Activated naive CD4-positive, alpha-beta T cell treated with anti-CD3 and anti-CD28 coated beads, Interleukin-2, amount 10 ng/mL, durations not matched to agents 7 days and 5 days (primary cell): ENCODE measurements at regions not wholly inside any gene's neighbourhood (a gene's known extent, or its start where the extent isn't known, plus 50 kb on each side); places are given as distances from the start of the nearest gene placed in this dataset.
"Not testable (repeated sequence)": the region's sequence is repeated elsewhere in the genome, so short reads cannot be mapped to it uniquely, and the experiment has no call there.

ENCODE experiments used
- CTCF ChIA-PET: fragments of 350-600 bp; sonication (Branson Sonifier 250); formaldehyde crosslinking; loops from one replicate; lab custom pipeline; 2021; ENCODE audit warnings: antibody characterized with exemption; lab: Charles Lee
- DNase-seq: peaks from one replicate; pipeline ENCODE4 v3.0.0-alpha.2; 2020
- H3K27ac Mint-ChIP-seq: one replicate; pipeline ENCODE4 v1.8.0; 2021; ENCODE audit warnings: mild to moderate bottlenecking, moderate library complexity, mixed read lengths
- H3K27me3 Mint-ChIP-seq: one replicate; pipeline ENCODE4 v1.8.0; 2021; ENCODE audit warnings: mild to moderate bottlenecking, mixed read lengths
- H3K36me3 Mint-ChIP-seq: one replicate; pipeline ENCODE4 v1.8.0; 2021; ENCODE audit warnings: mixed read lengths
- H3K4me1 Mint-ChIP-seq: one replicate; pipeline ENCODE4 v1.8.0; 2021; ENCODE audit warnings: mixed read lengths
- H3K4me3 Mint-ChIP-seq: one replicate; pipeline ENCODE4 v1.8.0; 2021; ENCODE audit warnings: mild to moderate bottlenecking, moderate library complexity, mixed read lengths
- H3K9me3 Mint-ChIP-seq: one replicate; pipeline ENCODE4 v1.8.0; 2021; ENCODE audit warnings: mixed read lengths

DNA sequence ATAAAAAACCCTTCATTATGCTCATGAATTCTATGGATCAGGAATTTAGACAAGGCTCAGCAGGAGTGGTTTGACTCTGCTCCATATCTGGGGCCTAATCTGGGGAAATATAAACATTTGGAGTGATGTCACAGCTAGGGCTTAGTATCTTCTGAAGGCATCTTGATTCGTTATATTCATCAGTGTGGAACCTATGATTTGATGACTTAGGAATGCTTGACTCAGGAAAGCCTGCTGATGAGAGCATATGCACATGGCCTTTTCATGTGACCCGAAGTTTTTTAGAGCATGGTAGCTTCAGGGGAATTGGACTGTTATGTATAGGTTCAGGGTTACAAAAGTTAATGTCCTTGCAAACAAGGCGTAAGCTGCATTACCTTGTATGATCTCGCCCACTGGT lies 184.9 kb upstream of the LRRC3B start:
- Mint-ChIP-seq H3K36me3 (no peaks in the 10 kb centered on the region), H3K4me1 (no peaks in the 10 kb centered on the region), H3K27me3 (no peaks in the 10 kb centered on the region), H3K9me3 (peaks cover 3% of the 10 kb centered on the region), H3K4me3 (no peak overlapping the region), H3K27ac (no peak overlapping the region)
- no peak for DNase-seq
- CTCF ChIA-PET = no interaction called here

DNA sequence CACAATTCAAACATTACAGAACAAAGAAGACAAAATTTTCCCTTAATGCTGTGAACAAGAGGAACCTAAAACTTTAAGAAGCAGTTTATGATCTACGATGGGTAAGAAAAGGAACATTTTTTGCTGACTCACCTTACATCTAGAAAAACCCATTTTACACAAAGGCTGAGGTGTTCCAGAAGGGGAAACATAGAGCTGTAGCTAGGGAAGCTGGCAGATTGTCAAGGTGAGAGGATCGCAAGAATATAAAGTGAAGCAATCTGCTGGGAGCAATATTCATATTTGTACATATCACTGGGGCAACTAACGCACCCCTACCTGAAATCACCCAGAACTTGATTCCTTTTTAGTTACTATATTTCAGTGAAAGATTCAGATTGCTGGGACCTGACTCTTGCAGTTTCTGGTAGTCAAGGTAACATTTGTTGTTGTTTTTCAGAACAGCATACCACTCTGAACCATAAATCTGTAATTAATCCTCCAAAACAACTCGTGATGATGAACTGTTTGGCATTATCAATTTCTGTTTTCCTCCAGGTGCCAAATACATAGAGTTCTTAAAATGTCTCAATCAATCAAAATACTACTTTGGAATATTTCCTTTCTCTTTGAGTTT lies 184.1 kb upstream of the LRRC3B start:
- CTCF ChIA-PET = no interaction called here
- H3K4me3 Mint-ChIP-seq = no peak overlapping the region
- no peak overlapping the region for H3K27ac Mint-ChIP-seq
- no peak for DNase-seq
- H3K9me3 Mint-ChIP-seq = peaks cover 3% of the 10 kb centered on the region
- H3K4me1 Mint-ChIP-seq = no peaks in the 10 kb centered on the region
- no peaks in the 10 kb centered on the region for H3K36me3 Mint-ChIP-seq
- no peaks in the 10 kb centered on the region for H3K27me3 Mint-ChIP-seq

DNA sequence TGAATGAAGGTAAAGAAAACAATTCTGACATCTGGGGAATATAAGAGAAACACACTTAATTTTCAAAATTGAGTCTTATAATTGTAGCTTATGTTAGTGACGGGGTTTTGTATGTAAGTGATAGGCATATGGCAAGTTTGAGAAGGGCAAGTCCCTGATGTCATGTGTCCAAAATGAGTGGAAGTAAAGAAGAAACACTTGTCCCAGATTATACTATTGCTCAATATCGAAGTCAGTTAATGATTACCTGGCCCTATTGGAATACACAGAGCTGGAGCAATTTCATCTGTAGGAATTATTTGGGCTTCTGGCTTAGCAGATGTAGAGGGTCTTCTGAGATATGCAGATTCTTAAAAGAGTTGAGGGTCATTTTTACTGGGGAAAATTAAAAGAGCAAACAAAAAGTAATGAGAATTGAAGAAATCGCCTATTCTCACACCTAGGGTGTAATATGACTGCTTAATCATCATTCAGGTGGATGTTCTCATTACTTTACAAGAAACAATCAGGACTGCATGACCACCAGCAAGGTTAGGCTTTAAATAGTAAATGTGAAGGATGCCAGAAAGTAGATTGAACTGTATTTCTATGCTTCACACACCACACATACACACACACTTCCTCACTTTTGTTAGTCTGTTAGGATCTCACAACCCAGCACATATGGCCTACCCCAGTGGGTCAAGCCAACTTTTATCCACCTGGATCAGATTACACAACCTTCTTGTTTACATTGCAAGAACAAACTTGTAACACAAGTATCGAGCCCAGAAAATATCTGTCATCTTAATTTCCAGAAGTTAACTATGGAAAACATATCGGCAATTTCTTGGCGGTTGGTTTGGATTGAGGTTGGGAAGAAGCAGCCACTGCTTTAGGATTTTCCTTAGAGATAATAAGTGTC lies 183.3 kb upstream of the LRRC3B start:
- peaks cover 3% of the 10 kb centered on the region for H3K9me3 Mint-ChIP-seq
- no peak for DNase-seq
- CTCF ChIA-PET = no interaction called here
- H3K36me3 Mint-ChIP-seq = no peaks in the 10 kb centered on the region
- no peaks in the 10 kb centered on the region for H3K4me1 Mint-ChIP-seq
- no peaks in the 10 kb centered on the region for H3K27me3 Mint-ChIP-seq
- H3K4me3 Mint-ChIP-seq = no peak overlapping the region
- H3K27ac Mint-ChIP-seq = no peak overlapping the region

DNA sequence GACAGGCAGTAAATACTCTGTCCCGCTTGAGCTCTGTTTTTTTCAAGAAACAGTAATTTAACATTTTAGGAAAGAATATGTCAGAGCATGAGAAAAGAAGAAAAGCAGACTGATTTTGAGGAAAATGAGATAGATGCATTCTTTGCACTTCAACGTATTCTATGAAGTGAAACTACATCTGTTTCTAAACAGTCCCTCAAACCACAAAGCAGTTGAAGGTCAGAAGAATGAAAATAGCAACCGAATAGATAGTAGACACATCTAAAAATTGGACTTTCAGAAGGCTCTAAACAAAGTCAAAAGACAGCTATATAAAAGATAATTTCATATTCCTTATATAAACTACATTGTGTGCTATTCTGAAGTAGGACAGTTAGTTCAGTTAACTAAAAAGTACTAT lies 172.6 kb upstream of the LRRC3B start:
- H3K4me1 Mint-ChIP-seq = no peaks in the 10 kb centered on the region
- H3K4me3 Mint-ChIP-seq = no peak overlapping the region
- CTCF ChIA-PET = no interaction called here
- H3K27ac Mint-ChIP-seq = no peak overlapping the region
- no peaks in the 10 kb centered on the region for H3K27me3 Mint-ChIP-seq
- no peaks in the 10 kb centered on the region for H3K36me3 Mint-ChIP-seq
- peaks cover 1% of the 10 kb centered on the region for H3K9me3 Mint-ChIP-seq
- DNase-seq = no peak

DNA sequence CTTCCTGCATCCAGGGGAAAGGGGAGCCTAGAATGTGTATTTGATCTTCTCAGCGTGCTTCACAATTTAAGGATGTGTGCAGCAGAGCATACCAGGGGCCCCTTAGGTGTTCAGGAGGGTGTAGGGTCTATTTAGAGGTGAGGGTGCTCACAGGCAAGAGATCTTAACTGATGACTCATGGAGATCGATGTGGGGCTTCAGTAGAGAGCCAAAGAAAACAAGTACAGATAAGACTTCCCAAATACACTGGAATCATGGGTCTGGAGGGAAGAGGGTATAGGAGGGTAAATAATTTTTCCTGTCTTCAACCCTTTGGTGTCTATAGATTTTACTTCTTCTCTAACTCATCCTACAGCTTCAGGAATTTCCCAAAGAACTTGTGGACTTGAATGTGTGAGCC lies 170.2 kb upstream of the LRRC3B start:
- H3K36me3 Mint-ChIP-seq = no peaks in the 10 kb centered on the region
- CTCF ChIA-PET = no interaction called here
- no peaks in the 10 kb centered on the region for H3K4me1 Mint-ChIP-seq
- no peak overlapping the region for H3K27ac Mint-ChIP-seq
- H3K4me3 Mint-ChIP-seq = no peak overlapping the region
- peaks cover 3% of the 10 kb centered on the region for H3K9me3 Mint-ChIP-seq
- no peak for DNase-seq
- no peaks in the 10 kb centered on the region for H3K27me3 Mint-ChIP-seq

DNA sequence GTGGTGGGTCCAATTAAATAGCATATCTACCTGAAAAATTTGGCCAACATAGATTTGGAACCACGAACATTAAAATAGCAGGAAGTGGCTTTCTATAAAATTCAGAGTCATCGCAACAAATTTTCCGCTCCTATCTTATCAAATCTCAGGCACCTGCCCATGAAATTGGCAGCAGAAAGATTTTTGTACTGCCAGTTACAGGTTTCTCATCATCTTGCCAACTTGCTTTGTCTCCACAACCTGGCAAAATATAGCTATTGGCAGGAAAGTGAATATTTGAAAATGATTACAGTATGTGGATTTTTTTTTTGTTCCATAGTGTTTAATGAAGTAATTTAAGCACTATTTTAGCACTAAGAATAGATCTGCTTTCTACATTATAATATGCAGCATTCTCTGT lies 161.6 kb upstream of the LRRC3B start:
- peaks cover 12% of the 10 kb centered on the region for H3K9me3 Mint-ChIP-seq
- no peaks in the 10 kb centered on the region for H3K36me3 Mint-ChIP-seq
- no peaks in the 10 kb centered on the region for H3K27me3 Mint-ChIP-seq
- DNase-seq = no peak
- H3K27ac Mint-ChIP-seq = no peak overlapping the region
- H3K4me1 Mint-ChIP-seq = no peaks in the 10 kb centered on the region
- CTCF ChIA-PET = no interaction called here
- no peak overlapping the region for H3K4me3 Mint-ChIP-seq

DNA sequence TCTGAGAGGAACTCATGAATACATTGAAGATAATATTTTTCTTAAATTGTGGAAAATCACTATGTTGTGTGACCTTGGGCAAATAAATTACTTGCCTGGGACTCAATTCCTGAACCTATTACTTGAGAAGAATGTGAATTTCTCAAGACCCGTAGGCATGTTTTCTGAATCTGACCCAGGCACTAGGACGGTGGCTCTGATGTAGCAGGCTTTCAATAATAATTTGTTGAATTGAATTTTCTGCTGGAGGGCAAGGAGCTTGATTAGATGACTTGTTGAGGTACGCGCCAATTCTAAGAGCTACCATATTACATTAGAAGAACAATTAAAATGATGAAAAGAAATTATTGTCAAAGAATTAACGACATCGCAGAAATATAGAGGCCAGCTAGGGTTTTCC lies 150.2 kb upstream of the LRRC3B start:
- no peak overlapping the region for H3K27ac Mint-ChIP-seq
- DNase-seq = no peak
- no peaks in the 10 kb centered on the region for H3K27me3 Mint-ChIP-seq
- no peaks in the 10 kb centered on the region for H3K36me3 Mint-ChIP-seq
- H3K9me3 Mint-ChIP-seq = peaks cover 6% of the 10 kb centered on the region
- no peak overlapping the region for H3K4me3 Mint-ChIP-seq
- CTCF ChIA-PET = no interaction called here
- H3K4me1 Mint-ChIP-seq = no peaks in the 10 kb centered on the region

DNA sequence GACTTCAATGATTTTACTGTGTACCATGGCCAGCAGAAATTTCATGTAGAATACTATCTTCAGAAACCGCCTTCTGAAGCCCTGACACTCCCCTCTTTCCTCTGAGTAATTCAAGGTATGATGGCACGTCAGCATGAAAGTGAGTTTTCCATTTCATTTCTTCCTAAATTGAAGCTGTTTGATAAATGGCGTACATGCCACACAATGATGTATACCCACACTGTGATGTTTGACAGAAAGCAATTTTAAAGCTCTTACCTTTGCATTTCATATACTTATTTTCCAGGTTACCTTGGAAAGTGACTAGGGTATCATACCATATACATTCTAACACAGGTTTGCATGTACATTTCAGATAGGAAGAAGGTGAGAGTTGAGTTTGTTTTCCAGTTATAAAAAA lies 147.9 kb upstream of the LRRC3B start:
- no peaks in the 10 kb centered on the region for H3K4me1 Mint-ChIP-seq
- H3K4me3 Mint-ChIP-seq = no peak overlapping the region
- no peaks in the 10 kb centered on the region for H3K36me3 Mint-ChIP-seq
- H3K27me3 Mint-ChIP-seq = no peaks in the 10 kb centered on the region
- no peak overlapping the region for H3K27ac Mint-ChIP-seq
- peaks cover 2% of the 10 kb centered on the region for H3K9me3 Mint-ChIP-seq
- CTCF ChIA-PET = no interaction called here
- DNase-seq = no peak

DNA sequence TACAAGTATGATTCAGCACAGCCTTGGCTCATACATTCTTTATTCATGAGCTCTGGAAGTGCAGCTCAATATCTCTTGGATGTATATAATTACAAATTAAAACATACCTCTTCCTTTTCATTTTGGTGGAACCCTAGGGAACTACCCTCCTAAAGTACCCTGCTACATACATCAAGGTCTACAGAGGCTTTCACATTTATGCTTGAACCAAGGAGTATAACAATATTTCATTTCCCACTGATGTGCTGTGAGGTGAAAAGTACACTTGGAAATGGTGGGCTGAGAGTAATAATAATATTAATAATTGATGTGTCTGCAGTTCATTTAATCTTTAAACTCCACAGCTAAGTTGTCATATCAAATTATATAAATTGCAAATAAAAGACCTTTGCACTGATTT lies 142.2 kb upstream of the LRRC3B start:
- Mint-ChIP-seq H3K4me1 (no peaks in the 10 kb centered on the region), H3K9me3 (peaks cover 8% of the 10 kb centered on the region), H3K27me3 (no peaks in the 10 kb centered on the region), H3K36me3 (no peaks in the 10 kb centered on the region), H3K4me3 (no peak overlapping the region), H3K27ac (no peak overlapping the region)
- CTCF ChIA-PET = no interaction called here
- DNase-seq = no peak

DNA sequence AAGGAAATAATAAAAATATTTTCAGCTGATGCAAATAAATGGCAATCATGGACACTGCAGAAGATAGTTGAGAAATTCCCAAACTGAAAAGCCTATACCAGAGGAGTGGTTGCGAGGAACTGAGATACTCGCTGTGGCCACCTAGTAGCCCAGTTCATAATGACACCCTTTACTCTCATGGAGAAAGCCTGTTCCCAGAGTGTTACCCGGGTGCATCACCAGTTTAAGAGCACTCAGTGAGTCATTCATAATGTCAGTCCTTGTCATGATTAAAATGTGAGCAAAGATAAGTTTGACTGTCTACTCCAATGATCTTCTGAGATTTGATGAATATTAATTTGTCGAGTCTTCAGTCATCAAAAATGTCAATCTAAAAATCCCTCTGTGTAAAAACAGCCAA lies 138.4 kb upstream of the LRRC3B start:
- H3K36me3 Mint-ChIP-seq = no peaks in the 10 kb centered on the region
- no peak overlapping the region for H3K4me3 Mint-ChIP-seq
- CTCF ChIA-PET = no interaction called here
- H3K4me1 Mint-ChIP-seq = no peaks in the 10 kb centered on the region
- no peak for DNase-seq
- peaks cover 12% of the 10 kb centered on the region for H3K9me3 Mint-ChIP-seq
- H3K27me3 Mint-ChIP-seq = no peaks in the 10 kb centered on the region
- no peak overlapping the region for H3K27ac Mint-ChIP-seq

DNA sequence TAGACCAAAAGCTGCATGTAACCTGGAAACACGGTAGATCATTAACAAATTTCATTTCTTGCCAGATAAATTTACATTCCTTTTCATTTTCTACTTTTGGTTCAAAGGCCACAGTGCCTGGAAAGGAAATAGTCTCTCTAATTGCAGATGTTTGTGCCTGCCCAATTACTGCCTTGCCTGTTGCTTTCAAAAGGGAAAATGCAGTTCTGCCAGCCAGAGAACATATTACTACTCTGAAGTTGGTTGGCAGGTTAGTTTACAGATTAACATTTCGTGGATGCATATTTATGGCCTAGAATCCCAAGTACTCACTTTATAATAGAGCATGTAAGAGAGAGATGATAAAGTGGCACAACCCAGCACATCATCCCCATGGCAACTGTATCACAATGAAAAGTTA lies 124.3 kb upstream of the LRRC3B start:
- Mint-ChIP-seq H3K4me3 (no peak overlapping the region), H3K27ac (no peak overlapping the region), H3K9me3 (peaks cover 13% of the 10 kb centered on the region), H3K4me1 (no peaks in the 10 kb centered on the region), H3K27me3 (no peaks in the 10 kb centered on the region), H3K36me3 (no peaks in the 10 kb centered on the region)
- CTCF ChIA-PET = no interaction called here
- DNase-seq = no peak

DNA sequence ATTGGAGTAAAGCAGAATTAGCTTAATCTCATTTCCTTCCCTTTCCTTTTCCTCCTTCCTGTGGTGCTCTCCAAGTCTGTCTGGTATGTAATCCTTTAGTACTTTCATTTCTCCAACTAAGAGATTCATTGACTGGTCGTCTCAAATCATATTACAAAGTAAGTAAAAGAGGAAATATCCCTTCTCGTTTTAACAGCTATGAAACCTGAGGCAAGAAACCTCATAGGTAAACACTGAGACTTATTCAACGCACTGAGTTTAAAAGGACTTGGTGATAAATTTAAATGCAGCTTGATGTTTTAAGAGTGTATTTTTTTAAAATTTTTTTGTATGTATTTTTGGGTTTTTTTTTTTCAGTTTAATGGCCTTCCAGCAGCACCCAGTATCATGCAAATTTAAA lies 117.2 kb upstream of the LRRC3B start:
- peaks cover 7% of the 10 kb centered on the region for H3K9me3 Mint-ChIP-seq
- no peaks in the 10 kb centered on the region for H3K27me3 Mint-ChIP-seq
- H3K36me3 Mint-ChIP-seq = no peaks in the 10 kb centered on the region
- H3K4me1 Mint-ChIP-seq = no peaks in the 10 kb centered on the region
- no peak overlapping the region for H3K27ac Mint-ChIP-seq
- CTCF ChIA-PET = no interaction called here
- DNase-seq = no peak
- no peak overlapping the region for H3K4me3 Mint-ChIP-seq

DNA sequence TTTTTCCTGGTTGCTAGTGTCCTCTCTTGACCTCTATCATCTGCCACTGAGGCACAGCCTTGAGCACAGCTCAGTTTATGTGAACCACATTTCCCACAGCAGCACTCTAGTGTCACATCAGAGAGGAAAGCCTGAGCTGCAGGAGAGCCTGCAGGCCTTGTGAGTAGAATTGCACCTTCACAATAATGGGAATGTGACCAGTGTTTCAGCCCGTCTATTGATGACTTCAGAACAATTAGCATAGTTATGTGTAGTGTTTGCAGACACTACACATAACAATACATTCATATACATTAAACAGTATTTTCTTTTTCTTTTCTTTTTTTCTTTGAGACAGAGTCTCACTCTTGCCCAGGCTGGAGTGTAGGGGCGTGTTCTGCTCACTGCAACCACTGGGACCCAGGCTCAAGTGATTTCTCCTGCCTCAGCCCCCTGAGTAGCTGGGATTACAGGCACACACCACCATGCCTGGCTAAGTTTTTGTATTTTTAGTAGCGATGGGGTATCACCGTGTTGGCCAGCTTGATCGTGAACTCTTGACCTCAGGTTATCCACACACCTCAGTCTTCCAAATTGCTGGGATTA lies 108.0 kb upstream of the LRRC3B start:
- CTCF ChIA-PET, H3K27me3 Mint-ChIP-seq, H3K4me3 Mint-ChIP-seq, H3K9me3 Mint-ChIP-seq, DNase-seq, H3K36me3 Mint-ChIP-seq, H3K27ac Mint-ChIP-seq, H3K4me1 Mint-ChIP-seq: not testable (repeated sequence)

DNA sequence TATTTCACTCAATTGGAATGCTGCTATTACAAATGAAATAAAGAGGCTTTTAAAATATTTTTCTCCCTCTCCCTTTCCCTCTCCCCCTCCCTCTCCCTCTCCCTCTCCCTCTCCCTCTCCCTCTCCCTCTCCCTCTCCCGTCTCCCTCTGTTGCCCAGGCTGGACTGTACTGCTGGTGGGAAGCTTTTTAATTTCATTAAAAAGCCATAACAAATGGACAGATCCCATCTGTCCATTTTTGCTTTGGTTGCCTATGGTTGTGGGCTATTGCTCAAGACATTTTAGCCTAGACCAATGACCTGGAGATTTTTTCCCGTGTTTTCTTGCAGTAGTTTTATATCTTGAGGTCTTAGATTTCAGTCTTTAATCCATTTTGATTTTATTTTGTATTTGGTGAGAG lies 107.2 kb upstream of the LRRC3B start:
- H3K4me1 Mint-ChIP-seq = no peaks in the 10 kb centered on the region
- no peaks in the 10 kb centered on the region for H3K36me3 Mint-ChIP-seq
- H3K4me3 Mint-ChIP-seq = no peak overlapping the region
- no peaks in the 10 kb centered on the region for H3K27me3 Mint-ChIP-seq
- H3K9me3 Mint-ChIP-seq = peaks cover 9% of the 10 kb centered on the region
- no peak for DNase-seq
- no peak overlapping the region for H3K27ac Mint-ChIP-seq
- CTCF ChIA-PET = no interaction called here

DNA sequence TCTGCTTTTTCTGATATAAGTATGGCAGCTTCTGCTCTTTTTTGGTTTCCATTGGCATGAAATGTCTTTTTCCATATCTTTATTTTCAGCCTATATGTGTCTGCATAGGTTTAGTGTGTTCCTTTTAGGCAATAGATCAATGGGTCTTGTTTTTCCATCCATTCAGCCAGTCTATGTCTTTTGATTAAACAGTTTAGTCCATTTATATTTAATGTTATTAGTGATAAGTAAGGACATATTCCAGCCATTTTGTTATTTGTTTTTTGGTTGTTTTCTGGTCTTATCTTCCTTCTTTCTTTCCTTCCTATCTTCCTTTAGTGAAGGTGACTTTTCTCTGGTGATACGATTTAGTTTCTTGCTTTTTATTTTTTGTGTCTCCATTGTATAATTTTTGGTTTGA lies 101.3 kb upstream of the LRRC3B start:
- Mint-ChIP-seq H3K9me3 (peaks cover 22% of the 10 kb centered on the region), H3K27me3 (no peaks in the 10 kb centered on the region), H3K4me1 (no peaks in the 10 kb centered on the region), H3K27ac (no peak overlapping the region), H3K36me3 (no peaks in the 10 kb centered on the region), H3K4me3 (no peak overlapping the region)
- DNase-seq = no peak
- CTCF ChIA-PET = no interaction called here
